Right atrium auricular region (tissue), 2 donors: ENCODE measurements at regions not wholly inside any gene's neighbourhood (a gene's known extent, or its start where the extent isn't known, plus 50 kb on each side); places are given as distances from the start of the nearest gene placed in this dataset.

Experiments used
- DNase-seq: peaks from one replicate; pipeline ENCODE4 v3.0.0-alpha.2; 2019; ENCODE audit warnings: low spot score
- H3K27ac ChIP-seq, 2 donors: fragments of 200-600 bp; sonication (generic); 1 replicate in 1 of 2; 2 replicates in 1 of 2; pipeline ENCODE4 v1.5.1; 2016 to 2019
- H3K27me3 ChIP-seq, 2 donors: fragments of 200-600 bp; sonication (generic); one replicate each; pipeline versions ENCODE4 v1.5.1 to v1.6.0; 2017 to 2019
- H3K36me3 ChIP-seq: fragments of 200-600 bp; sonication (generic); one replicate; pipeline ENCODE4 v1.5.1; 2016
- H3K4me1 ChIP-seq, 2 donors: fragments of 200-600 bp; sonication (generic); one replicate each; pipeline versions ENCODE4 v1.5.1 to v1.6.0; 2017 to 2019
- H3K4me3 ChIP-seq, 2 donors: fragments of 200-600 bp; sonication (generic); 1 replicate in 1 of 2; 2 replicates in 1 of 2; pipeline ENCODE4 v1.5.1; 2017 to 2019; ENCODE audit warnings: mild to moderate bottlenecking in 1 of 2, moderate library complexity in 1 of 2
- H3K9me3 ChIP-seq, 2 donors: fragments of 200-600 bp; sonication (generic); one replicate each; pipeline ENCODE4 v1.5.1; 2019
- CTCF ChIP-seq, 2 donors: fragments of 200-600 bp; sonication (generic); IDR thresholded peaks; one replicate each; pipeline ENCODE4 v1.5.1; 2019; ENCODE audit warnings: antibody characterized with exemption in 2 of 2

- Histone ChIP-seq H3K27me3 (no peaks in the 10 kb centered on the region), H3K9me3 (no peaks in the 10 kb centered on the region), H3K36me3 (no peaks in the 10 kb centered on the region), H3K4me1 (no peaks in the 10 kb centered on the region), H3K27ac (no peak overlapping the region), H3K4me3 (no peak overlapping the region)
- DNase-seq, result no peak
- TF ChIP-seq CTCF (IDR thresholded peaks at IDR 0.05), result no peak
Measured at GRCh38 chrX:140163371-140164159, 198.2 kb upstream of the CXorf66 start.

GRCh38 chrX:140157611-140158010 lies 192.3 kb upstream of the CXorf66 start:
- no peak for TF ChIP-seq CTCF (IDR thresholded peaks at IDR 0.05)
- Histone ChIP-seq H3K27me3 (no peaks in the 10 kb centered on the region), H3K4me1 (no peaks in the 10 kb centered on the region), H3K36me3 (no peaks in the 10 kb centered on the region), H3K4me3 (no peak overlapping the region), H3K27ac (no peak overlapping the region), H3K9me3 (peaks cover 0 to 13% of the 10 kb centered on the region in 2 donors)
- no peak for DNase-seq

DNA sequence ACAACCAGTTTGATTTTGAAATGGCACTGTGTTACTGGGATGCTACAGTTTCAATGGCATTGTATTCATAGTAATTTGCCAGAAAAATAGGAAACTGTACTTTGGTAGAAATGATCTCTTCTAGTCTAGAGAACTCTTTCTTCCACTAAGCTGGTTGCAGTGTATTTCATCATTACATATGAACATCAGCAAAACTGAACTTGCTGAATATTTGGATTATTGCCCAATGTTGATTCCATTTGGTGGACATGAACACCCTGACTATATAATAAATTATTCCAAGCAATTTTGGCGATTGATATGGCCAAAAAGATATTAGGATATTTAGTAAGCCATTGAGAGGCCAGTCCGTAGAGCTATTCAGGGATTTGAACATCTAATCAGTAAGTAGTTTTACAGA lies 191.8 kb upstream of the CXorf66 start:
- Histone ChIP-seq H3K9me3 (peaks cover 0 to 13% of the 10 kb centered on the region in 2 donors), H3K4me1 (no peaks in the 10 kb centered on the region), H3K27me3 (no peaks in the 10 kb centered on the region), H3K27ac (no peak overlapping the region), H3K4me3 (no peak overlapping the region), H3K36me3 (no peaks in the 10 kb centered on the region)
- no peak for DNase-seq
- no peak for TF ChIP-seq CTCF (IDR thresholded peaks at IDR 0.05)

DNA sequence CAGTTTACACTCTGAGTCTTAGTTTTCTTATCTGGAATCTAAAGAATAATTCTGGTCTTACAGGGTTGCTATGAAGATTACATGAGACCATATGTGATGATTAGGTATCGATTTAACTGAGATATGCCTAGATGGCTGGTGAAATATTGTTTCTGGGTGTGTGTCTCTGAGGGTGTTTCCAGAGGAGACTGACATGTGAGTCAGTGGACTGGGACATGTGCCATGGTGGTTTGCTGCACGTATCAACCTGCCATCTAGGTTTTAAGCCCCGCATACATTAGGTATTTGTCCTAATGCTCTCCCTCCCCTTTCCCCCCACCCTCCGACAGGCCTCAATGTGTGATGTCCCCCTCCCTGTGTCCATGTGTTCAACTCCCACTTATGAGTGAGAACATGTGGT lies 186.0 kb upstream of the CXorf66 start:
- no peaks in the 10 kb centered on the region for H3K36me3 ChIP-seq
- TF ChIP-seq CTCF (IDR thresholded peaks at IDR 0.05), result no peak
- no peak overlapping the region for H3K27ac ChIP-seq
- H3K4me3 ChIP-seq, result no peak overlapping the region
- peaks cover 0 to 13% of the 10 kb centered on the region in 2 donors for H3K9me3 ChIP-seq
- H3K27me3 ChIP-seq, result no peaks in the 10 kb centered on the region
- H3K4me1 ChIP-seq, result no peaks in the 10 kb centered on the region
- no peak for DNase-seq

GRCh38 chrX:140149761-140150160 lies 184.4 kb upstream of the CXorf66 start:
- Histone ChIP-seq H3K4me3 (no peak overlapping the region), H3K27ac (no peak overlapping the region), H3K36me3 (no peaks in the 10 kb centered on the region), H3K4me1 (no peaks in the 10 kb centered on the region), H3K9me3 (peaks cover 0 to 2% of the 10 kb centered on the region in 2 donors), H3K27me3 (no peaks in the 10 kb centered on the region)
- DNase-seq, result no peak
- TF ChIP-seq CTCF (IDR thresholded peaks at IDR 0.05), result no peak
